ENCODE measurements at regions not wholly inside any gene's neighbourhood (a gene's known extent, or its start where the extent isn't known, plus 50 kb on each side); places are given as distances from the start of the nearest gene placed in this dataset.
A peak's percentile ranks its signal among the peaks of the same experiment; 100 is the strongest.
"Not testable (repeated sequence)": the region's sequence is repeated elsewhere in the genome, so short reads cannot be mapped to it uniquely, and the experiment has no call there.

GRCh38 chr13:52254299-52254698 is 94.9 kb upstream of the NEK3 start:
- intact Hi-C loops (cut with DNase I; ENCODE audit: low total_unique reads); H3K27me3 ChIP-seq; H3K4me1 ChIP-seq; H3K4me3 ChIP-seq; H3K9me3 ChIP-seq; H3K36me3 ChIP-seq; in situ Hi-C loops (cut with MboI; ENCODE audit: low sequenced_read_pairs in 4 of 4); DNase-seq; ATAC-seq; H3K27ac ChIP-seq: not testable (repeated sequence)

- H3K27me3 ChIP-seq; in situ Hi-C loops (cut with MboI; ENCODE audit: low sequenced_read_pairs in 4 of 4); intact Hi-C loops (cut with DNase I; ENCODE audit: low total_unique reads); H3K36me3 ChIP-seq; DNase-seq; H3K9me3 ChIP-seq; ATAC-seq; H3K4me1 ChIP-seq; H3K4me3 ChIP-seq; H3K27ac ChIP-seq: not testable (repeated sequence)
Observed at GRCh38 chr13:52240752-52241151, 81.4 kb upstream of the NEK3 start.

- intact Hi-C loops (cut with DNase I; ENCODE audit: low total_unique reads); H3K27ac ChIP-seq; H3K27me3 ChIP-seq; H3K36me3 ChIP-seq; H3K9me3 ChIP-seq; H3K4me3 ChIP-seq; in situ Hi-C loops (cut with MboI; ENCODE audit: low sequenced_read_pairs in 4 of 4); H3K4me1 ChIP-seq: not testable (repeated sequence)
- TF ChIP-seq CTCF (IDR thresholded peaks at IDR 0.05 in 4 of 5, conservative IDR thresholded peaks at IDR 0.05 in 1 of 5): peak; percentile 29 to 63 (median 51)
- ATAC-seq (peak; percentile 68 to 83), DNase-seq (peak; percentile 18 to 36)
Observed at GRCh38 chr13:52235900-52236595, 76.7 kb upstream of the NEK3 start.

- H3K36me3 ChIP-seq; ATAC-seq; H3K4me3 ChIP-seq; DNase-seq; H3K27me3 ChIP-seq; H3K9me3 ChIP-seq; intact Hi-C loops (cut with DNase I; ENCODE audit: low total_unique reads); H3K27ac ChIP-seq; in situ Hi-C loops (cut with MboI; ENCODE audit: low sequenced_read_pairs in 4 of 4); H3K4me1 ChIP-seq: not testable (repeated sequence)
Observed at GRCh38 chr13:52234928-52235327, 75.5 kb upstream of the NEK3 start.

GRCh38 chr13:52223063-52223462 is 63.7 kb upstream of the NEK3 start:
- H3K36me3 ChIP-seq; H3K4me1 ChIP-seq; in situ Hi-C loops (cut with MboI; ENCODE audit: low sequenced_read_pairs in 4 of 4); H3K27ac ChIP-seq; intact Hi-C loops (cut with DNase I; ENCODE audit: low total_unique reads); DNase-seq; H3K4me3 ChIP-seq; H3K27me3 ChIP-seq; ATAC-seq; H3K9me3 ChIP-seq: not testable (repeated sequence)

- H3K9me3 ChIP-seq; intact Hi-C loops (cut with DNase I; ENCODE audit: low total_unique reads); H3K27ac ChIP-seq; H3K36me3 ChIP-seq; H3K27me3 ChIP-seq; DNase-seq; H3K4me3 ChIP-seq; H3K4me1 ChIP-seq; ATAC-seq; in situ Hi-C loops (cut with MboI; ENCODE audit: low sequenced_read_pairs in 4 of 4): not testable (repeated sequence)
Observed at GRCh38 chr13:52213920-52214319, 54.5 kb upstream of the NEK3 start.

- DNase-seq; H3K9me3 ChIP-seq; H3K36me3 ChIP-seq; in situ Hi-C loops (cut with MboI; ENCODE audit: low sequenced_read_pairs in 4 of 4); ATAC-seq; intact Hi-C loops (cut with DNase I; ENCODE audit: low total_unique reads); H3K4me3 ChIP-seq; H3K4me1 ChIP-seq; H3K27me3 ChIP-seq; H3K27ac ChIP-seq: not testable (repeated sequence)
Observed at GRCh38 chr13:52212886-52213285, 53.5 kb upstream of the NEK3 start.

- in situ Hi-C loops (cut with MboI; ENCODE audit: low sequenced_read_pairs in 4 of 4); ATAC-seq; H3K27ac ChIP-seq; intact Hi-C loops (cut with DNase I; ENCODE audit: low total_unique reads); H3K4me3 ChIP-seq; DNase-seq; H3K27me3 ChIP-seq; H3K9me3 ChIP-seq; H3K4me1 ChIP-seq; H3K36me3 ChIP-seq: not testable (repeated sequence)
Observed at GRCh38 chr13:52211416-52211776, 52.0 kb upstream of the NEK3 start.

GRCh38 chr13:52210564-52211415 is 51.4 kb upstream of the NEK3 start:
- H3K4me3 ChIP-seq; H3K27ac ChIP-seq; DNase-seq; H3K27me3 ChIP-seq; H3K9me3 ChIP-seq; intact Hi-C loops (cut with DNase I; ENCODE audit: low total_unique reads); H3K4me1 ChIP-seq; ATAC-seq; in situ Hi-C loops (cut with MboI; ENCODE audit: low sequenced_read_pairs in 4 of 4); H3K36me3 ChIP-seq: not testable (repeated sequence)

Measured in gastrocnemius medialis (tissue), 4 donors.